ENCODE measurements at regions not wholly inside any gene's neighbourhood (a gene's known extent, or its start where the extent isn't known, plus 50 kb on each side); places are given as distances from the start of the nearest gene placed in this dataset.
"Not testable (repeated sequence)": the region's sequence is repeated elsewhere in the genome, so short reads cannot be mapped to it uniquely, and the experiment has no call there.

DNA sequence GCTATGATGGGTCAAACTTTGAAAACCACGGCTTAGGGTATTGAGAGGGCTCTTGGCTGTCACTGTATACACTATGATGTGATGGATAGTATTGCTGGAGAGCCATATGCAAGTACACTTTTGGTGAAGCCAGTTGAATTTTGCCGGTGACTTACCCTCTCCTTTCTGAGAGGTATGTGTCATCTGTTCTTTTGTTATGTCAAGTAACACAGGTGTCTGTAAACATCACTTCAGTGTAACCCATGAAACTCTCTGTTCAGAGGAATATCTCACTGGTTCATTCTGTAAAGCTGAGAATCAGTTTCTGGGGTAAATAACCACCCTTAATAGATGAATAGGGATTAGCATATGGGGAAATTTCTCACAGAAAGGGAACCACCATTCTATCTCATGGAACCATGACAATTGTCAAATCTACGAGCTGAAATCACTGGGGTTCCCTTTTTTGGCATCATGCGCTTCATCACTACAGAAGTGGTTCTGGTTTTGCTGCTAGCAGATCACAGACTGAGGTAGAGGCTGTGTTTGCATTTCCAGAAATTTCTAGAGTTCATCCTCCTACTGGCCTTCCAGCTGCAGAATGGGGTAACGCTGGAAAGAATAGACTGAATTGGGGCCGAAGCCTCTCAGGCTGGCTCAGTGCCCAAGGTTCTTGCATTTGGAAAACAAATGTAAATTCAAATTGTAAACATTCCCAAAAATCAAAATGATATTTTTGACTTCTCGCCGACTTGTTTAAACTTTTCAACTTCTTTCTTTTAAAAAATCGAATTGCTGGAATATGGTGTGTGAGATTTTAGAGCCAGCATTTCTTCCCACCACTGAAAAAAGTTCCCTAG, 83.3 kb upstream of the CREB5 start:
- no peak for DNase-seq (ENCODE audit: low read depth in 3 of 3)

DNA sequence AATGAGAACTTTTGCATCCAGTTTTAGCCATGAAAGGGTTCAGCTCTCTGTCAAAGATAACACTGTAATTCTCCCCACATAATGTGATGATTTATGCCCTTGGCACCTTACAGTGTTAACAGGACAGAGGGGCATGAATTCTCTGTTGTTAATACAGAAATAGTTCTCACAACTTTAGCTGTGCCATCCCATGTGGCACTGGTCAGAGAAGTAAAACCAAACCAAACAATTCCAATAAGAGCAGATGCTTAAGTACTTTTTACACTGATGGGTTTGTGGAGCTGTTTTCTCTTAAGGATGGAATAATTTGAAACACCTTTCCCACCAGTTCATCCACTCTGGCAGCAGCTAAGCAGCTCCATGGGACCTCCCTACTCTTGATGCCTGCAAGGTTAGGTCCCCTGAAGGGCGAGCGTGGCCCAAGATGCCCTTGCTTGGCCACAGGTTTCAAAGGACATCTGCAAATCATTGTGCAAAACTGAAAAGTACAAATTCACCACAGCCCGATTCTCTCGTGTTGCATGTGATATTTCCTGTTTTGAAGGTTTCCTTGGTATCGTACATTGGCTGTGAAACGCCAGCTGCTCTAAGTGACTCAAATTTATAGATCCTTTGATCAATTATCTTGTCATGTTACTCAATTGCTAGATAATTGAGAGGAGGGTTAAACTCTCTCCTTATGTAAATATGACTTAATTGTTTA, 82.5 kb upstream of the CREB5 start:
- no peak for DNase-seq (ENCODE audit: low read depth in 3 of 3)

- DNase-seq (ENCODE audit: low read depth in 3 of 3), result no peak
Observed at GRCh38 chr7:28330384-28331070, 81.8 kb upstream of the CREB5 start.

GRCh38 chr7:28332046-28332445, 80.3 kb upstream of the CREB5 start:
- DNase-seq (ENCODE audit: low read depth in 3 of 3), result no peak

DNA sequence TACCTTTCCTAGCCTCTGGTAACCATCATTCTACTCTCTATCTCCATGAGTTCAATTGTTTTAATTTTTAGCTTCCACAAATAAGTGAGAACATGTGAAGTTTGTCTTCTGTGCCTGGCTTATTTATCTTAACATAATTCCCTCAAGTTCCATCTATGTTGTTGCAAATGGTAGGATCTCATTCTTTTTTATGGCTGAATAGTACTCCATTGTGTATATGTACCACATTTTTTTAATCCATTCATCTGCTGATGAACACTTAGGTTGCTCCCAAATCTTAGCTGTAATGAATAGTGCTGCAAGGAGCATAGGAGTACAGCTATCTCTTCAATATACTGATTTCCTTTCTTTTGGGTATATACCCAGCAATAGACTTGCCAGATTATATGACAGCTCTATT, 78.8 kb upstream of the CREB5 start:
- DNase-seq (ENCODE audit: low read depth in 3 of 3), result not testable (repeated sequence)

- DNase-seq (ENCODE audit: low read depth in 3 of 3), result no peak
Observed at GRCh38 chr7:28336806-28337205, 75.5 kb upstream of the CREB5 start.

DNA sequence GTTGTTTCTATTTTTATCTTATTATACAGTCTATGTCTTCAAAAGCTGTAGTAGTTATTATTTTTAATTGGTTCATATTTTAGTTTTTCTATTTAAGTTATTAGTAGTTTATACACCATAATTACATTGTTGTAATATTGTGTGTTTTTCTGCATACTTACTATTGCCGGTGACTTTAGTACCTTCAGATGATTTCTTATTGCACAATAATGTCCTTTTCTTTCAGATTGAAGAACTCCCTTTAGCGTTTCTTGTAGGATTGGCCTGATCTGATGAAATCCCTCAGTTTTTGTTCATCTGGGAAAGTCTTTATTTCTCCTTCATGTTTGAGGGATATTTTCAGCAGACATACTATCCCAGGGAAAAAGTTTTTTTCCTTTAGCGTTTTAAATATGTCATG, 74.3 kb upstream of the CREB5 start:
- DNase-seq (ENCODE audit: low read depth in 3 of 3), result no peak

DNA sequence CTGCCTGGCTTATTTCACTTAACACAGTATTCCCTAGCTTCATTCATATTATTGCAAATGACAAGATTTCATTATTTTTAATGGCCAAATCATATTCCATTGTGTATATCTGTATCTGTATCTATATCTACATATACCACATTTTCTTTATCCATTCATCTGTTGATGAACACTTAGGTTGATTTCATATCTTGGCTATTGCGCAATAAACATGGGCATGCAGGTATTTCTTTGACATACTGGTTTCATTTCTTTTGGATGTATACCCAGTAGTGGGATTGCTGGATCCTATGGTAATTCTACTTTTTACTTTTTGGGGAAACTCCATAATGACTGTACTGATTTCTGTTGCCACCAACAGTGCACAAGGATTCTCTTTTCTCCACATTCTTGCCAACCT, 68.9 kb upstream of the CREB5 start:
- no peak for DNase-seq (ENCODE audit: low read depth in 3 of 3)

DNA sequence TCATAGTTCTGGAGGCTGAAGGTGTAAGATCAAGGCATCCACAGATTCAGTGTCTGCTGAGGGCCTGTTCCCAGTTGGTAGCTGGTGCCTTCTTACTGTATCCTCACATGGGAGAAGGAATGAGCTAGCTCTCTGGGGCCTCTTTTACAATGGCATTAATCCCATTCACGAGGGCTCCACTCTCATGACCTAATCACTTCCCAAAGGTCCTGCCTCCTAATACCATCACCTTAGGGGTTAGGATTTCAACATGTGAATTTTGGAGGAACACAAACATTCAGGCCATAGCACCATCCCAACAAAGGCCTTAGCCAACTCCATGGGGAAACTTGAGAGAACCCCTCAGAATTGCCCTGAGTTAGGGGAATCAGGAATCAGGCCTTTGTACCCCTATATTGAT, 66.1 kb upstream of the CREB5 start:
- no peak for DNase-seq (ENCODE audit: low read depth in 3 of 3)

DNA sequence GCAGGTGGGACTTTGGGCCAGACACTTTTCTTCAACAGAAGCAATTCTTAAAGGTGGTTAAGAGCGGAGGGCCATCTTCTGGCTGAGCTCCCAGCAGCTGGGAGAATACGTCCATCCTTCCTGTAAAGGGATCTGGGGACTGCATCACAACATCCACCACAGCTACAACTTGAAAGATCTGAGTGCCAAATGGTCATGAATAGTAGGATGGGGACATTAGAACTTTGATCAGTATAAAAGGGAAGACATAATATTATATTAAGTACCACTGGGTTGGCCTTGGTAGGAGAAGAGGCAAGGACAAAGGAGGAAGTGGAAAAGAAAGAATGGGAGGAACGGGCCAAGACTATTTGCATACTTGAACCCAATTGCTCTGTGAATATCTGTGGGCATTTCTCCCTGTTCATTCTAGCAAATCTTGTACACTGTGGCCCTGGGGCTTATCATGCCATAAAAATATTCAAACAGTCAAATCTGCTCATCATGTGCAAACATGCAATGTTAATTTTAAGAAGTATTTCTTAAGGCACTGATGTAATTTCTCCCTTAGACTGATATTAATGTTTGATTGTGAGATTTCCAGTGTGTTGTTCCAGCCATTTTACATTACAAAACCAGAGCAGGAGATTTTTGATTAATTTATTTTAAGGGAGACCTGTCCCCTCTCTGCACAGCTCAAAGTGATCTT, 65.5 kb upstream of the CREB5 start:
- DNase-seq (ENCODE audit: low read depth in 3 of 3), result no peak

DNA sequence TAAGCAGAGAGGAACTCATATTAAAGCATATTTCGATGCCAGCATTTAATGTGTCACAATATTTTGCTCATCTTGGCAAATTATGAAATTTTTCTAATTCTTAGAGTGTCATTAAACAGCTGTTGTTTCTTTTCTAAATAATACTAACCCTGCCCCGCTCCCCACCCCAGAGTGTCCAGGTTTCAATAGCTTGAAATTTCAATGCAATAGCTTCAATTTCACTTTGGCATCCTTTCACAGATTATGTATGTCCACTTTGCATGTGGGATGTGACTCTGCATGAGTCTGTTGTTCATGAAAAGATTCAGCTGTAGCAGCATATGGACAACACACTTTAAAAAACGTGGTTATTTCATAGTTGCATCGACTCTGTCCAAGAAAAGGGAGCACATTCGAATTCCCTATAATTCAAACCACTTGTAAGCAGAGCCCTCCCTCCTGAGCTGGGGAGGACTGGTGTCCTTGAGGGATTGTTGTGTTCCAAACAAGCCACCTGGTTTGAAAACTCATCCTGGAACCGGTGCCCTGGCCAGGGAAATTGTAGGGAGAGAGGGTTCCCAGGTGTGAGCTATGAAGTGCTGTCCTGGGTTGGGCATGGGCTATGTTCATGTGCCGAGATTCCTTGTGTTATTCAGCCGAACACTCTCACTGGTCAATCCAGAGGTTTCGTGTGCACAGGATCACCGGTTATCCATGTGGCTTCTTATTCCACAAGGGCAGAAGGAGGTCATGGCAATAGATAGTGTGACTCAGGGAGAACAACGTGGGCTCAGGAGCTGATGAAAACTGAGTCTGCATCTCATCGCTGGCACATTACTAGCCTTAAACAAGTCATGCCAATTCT, 64.6 kb upstream of the CREB5 start:
- no peak for DNase-seq (ENCODE audit: low read depth in 3 of 3)

- DNase-seq (ENCODE audit: low read depth in 3 of 3), result no peak
Observed at GRCh38 chr7:28348636-28349035, 63.7 kb upstream of the CREB5 start.

- no peak for DNase-seq (ENCODE audit: low read depth in 3 of 3)
Observed at GRCh38 chr7:28349637-28350036, 62.7 kb upstream of the CREB5 start.

GRCh38 chr7:28350662-28351061, 61.7 kb upstream of the CREB5 start:
- DNase-seq (ENCODE audit: low read depth in 3 of 3), result no peak

GRCh38 chr7:28351450-28351849, 60.9 kb upstream of the CREB5 start:
- no peak for DNase-seq (ENCODE audit: low read depth in 3 of 3)

DNA sequence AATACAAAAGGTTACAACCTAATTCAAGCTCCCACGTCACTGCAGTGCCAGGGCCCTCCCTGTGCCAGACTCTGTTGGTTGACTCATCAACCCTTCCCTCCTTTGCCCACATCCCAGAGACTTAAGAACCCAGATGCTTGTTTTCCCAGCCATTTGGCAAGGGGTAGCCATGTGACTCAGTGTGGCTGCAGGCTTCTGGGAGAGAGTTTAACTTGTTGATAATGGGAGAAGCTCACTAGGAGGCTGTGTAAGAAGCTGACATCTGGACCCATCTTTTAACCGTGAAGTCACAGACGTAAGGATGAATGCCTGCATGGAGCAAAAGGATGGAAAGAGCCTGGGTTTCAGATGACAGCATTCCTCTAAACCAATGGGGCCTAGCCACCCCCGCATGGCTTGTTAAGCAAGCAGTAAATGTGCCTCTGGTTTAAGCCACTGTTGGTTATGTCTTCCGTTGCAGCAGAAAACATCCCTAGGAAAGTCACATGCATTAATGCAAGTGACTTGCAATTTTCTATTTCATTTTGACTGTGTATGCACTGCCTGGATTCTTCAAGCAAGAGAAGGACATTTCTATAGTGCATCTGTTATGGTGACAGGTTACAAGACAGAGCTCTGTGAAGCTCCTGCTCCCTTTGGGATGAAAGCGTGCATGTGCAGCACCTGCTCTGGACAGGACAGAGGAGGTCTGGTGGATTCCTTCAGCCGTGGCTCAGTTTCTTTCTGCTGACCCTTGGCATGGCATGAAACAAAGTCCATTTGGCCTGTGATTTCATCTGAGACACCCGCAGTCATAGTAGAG, 57.5 kb upstream of the CREB5 start:
- DNase-seq (ENCODE audit: low read depth in 3 of 3), result no peak

GRCh38 chr7:28355635-28356319, 56.5 kb upstream of the CREB5 start:
- no peak for DNase-seq (ENCODE audit: low read depth in 3 of 3)

DNA sequence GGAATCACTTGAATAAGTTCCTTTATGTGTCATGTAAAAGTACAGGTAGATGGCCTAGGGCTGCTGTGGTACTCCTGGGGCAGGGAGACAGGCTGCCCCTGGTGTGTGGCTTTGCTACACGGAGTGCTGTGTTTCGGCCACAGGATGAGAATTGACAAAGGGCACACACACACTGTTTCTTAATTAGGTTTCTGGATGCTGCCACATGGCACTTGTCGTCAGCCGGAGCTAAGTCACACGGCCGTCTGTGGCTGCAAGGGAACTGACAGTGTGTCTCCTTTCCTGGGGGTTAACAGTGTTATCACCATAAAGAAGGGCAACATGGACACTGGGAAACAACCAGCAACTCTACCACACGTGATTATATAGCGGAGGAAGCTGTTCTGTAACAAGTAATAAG, 55.7 kb upstream of the CREB5 start:
- no peak for DNase-seq (ENCODE audit: low read depth in 3 of 3)

DNA sequence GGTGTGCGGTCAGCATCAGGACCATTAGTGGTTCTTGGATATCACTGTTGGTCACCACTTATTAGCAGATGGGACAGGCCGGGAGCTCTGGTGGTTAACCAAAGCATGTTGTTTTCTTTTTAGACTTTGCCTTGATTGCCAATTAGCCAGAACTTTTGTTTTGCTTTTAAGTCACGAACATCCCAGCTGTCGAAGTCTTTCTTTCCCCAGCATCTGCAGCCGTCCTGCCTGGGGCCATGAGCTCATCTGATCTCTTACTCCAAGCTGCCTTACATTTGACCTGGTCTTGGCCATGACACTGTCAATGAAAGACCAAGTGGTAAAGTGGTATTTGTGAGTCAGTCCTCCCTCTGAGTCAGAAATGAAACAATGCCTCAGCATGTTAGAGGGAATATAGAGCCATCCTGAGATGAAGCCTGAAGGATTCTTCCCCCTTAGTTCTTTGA, 53.9 kb upstream of the CREB5 start:
- no peak for DNase-seq (ENCODE audit: low read depth in 3 of 3)

- DNase-seq (ENCODE audit: low read depth in 3 of 3), result no peak
Observed at GRCh38 chr7:28360739-28361138, 51.6 kb upstream of the CREB5 start.
